GM19438 (cell line): ENCODE measurements at regions not wholly inside any gene's neighbourhood (a gene's known extent, or its start where the extent isn't known, plus 50 kb on each side); places are given as distances from the start of the nearest gene placed in this dataset.
"Not testable (repeated sequence)": the region's sequence is repeated elsewhere in the genome, so short reads cannot be mapped to it uniquely, and the experiment has no call there.

Experiments used
- ATAC-seq: cut with Tn5 transposase; IDR thresholded peaks from one replicate; pipeline ENCODE4 v1.9.1; 2021; ENCODE audit warnings: low read depth; ENCODE audit not compliant: unreplicated experiment

GRCh38 chr2:187206471-187206870 is 241.6 kb downstream of the CALCRL start:
- ATAC-seq: no peak

GRCh38 chr2:187206071-187206470 is 242.0 kb downstream of the CALCRL start:
- no peak for ATAC-seq

- no peak for ATAC-seq
Observed at GRCh38 chr2:187198136-187198535, 249.9 kb downstream of the CALCRL start.

GRCh38 chr2:187194049-187194448 is 254.0 kb downstream of the CALCRL start:
- no peak for ATAC-seq

- no peak for ATAC-seq
Observed at GRCh38 chr2:187188783-187189631, 259.0 kb downstream of the CALCRL start.

GRCh38 chr2:187187519-187187918 is 260.5 kb downstream of the CALCRL start:
- no peak for ATAC-seq

- no peak for ATAC-seq
Observed at GRCh38 chr2:187180529-187180928, 267.5 kb downstream of the CALCRL start.

- not testable (repeated sequence) for ATAC-seq
Observed at GRCh38 chr2:187178876-187179275, 269.2 kb downstream of the CALCRL start.

GRCh38 chr2:187177253-187177652 is 270.8 kb downstream of the CALCRL start:
- ATAC-seq: no peak

- no peak for ATAC-seq
Observed at GRCh38 chr2:187174582-187174981, 273.5 kb downstream of the CALCRL start.

- no peak for ATAC-seq
Observed at GRCh38 chr2:187171318-187171717, 276.7 kb downstream of the CALCRL start.

GRCh38 chr2:187169864-187170263 is 278.2 kb downstream of the CALCRL start:
- ATAC-seq: no peak

GRCh38 chr2:187168720-187169713 is 279.0 kb downstream of the CALCRL start:
- ATAC-seq: peak; percentile 55

GRCh38 chr2:187167491-187167890 is 280.6 kb downstream of the CALCRL start:
- ATAC-seq: no peak

GRCh38 chr2:187165936-187166610 is 282.0 kb downstream of the CALCRL start:
- ATAC-seq: no peak

GRCh38 chr2:187158452-187158851 is 289.6 kb downstream of the CALCRL start:
- ATAC-seq: no peak

- no peak for ATAC-seq
Observed at GRCh38 chr2:187157046-187157445, 291.0 kb downstream of the CALCRL start.

- no peak for ATAC-seq
Observed at GRCh38 chr2:187155476-187155875, 292.6 kb downstream of the CALCRL start.

GRCh38 chr2:187150670-187151069 is 297.4 kb downstream of the CALCRL start:
- ATAC-seq: no peak

- no peak for ATAC-seq
Observed at GRCh38 chr2:187148059-187148714, 299.2 kb upstream of the ZSWIM2 start.
